ENCODE measurements at regions not wholly inside any gene's neighbourhood (a gene's known extent, or its start where the extent isn't known, plus 50 kb on each side); places are given as distances from the start of the nearest gene placed in this dataset.
"Not testable (repeated sequence)": the region's sequence is repeated elsewhere in the genome, so short reads cannot be mapped to it uniquely, and the experiment has no call there.

DNA sequence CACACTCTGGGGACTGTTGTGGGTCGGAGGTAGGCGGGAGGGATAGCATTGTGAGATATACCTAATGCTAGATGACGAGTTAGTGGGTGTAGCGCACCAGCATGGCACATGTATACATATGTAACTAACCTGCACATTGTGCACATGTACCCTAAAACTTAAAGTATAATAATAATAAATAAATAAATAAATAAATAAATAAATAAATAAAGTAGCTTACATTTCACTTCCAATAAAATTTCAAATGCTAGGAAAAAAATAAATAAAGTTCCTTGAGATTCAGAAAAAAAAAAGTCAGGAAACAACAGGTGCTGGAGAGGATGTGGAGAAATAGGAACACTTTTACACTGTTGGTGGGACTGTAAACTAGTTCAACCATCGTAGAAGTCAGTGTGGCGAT lies 353.5 kb upstream of the UBE2E2 start:
- TF ChIP-seq CTCF (IDR thresholded peaks at IDR 0.05; ENCODE audit: borderline replicate concordance, extremely low read depth, low read length, poor library complexity, severe bottlenecking); EZH2 (IDR thresholded peaks at IDR 0.05; ENCODE audit: borderline replicate concordance, low read depth, low read length, severe bottlenecking): not testable (repeated sequence)

All from DND-41 (cell line).